HL-60/S4 treated with retinoic acid at 250 ng/mL for 4 days and 3 days (cell line): ENCODE measurements at regions not wholly inside any gene's neighbourhood (a gene's known extent, or its start where the extent isn't known, plus 50 kb on each side); places are given as distances from the start of the nearest gene placed in this dataset.
"Not testable (repeated sequence)": the region's sequence is repeated elsewhere in the genome, so short reads cannot be mapped to it uniquely, and the experiment has no call there.

Source experiments
- in situ Hi-C: fragments of 300-500 bp; cut with MboI; formaldehyde crosslinking; loops from 2 replicates; pipeline ENCODE4 v1.7.0; 2022; ENCODE audit warnings: low sequenced_read_pairs

- in situ Hi-C loops: no loop called here
These were observed 931.1 kb downstream of the FAM181B start for GRCh38 chr11:81802591-81802990.

GRCh38 chr11:81792416-81792815 lies 941.2 kb downstream of the FAM181B start:
- in situ Hi-C loops: no loop called here

- in situ Hi-C loops: no loop called here
These were observed 946.0 kb downstream of the FAM181B start for GRCh38 chr11:81787584-81788049.

- in situ Hi-C loops: no loop called here
These were observed 961.5 kb downstream of the FAM181B start for GRCh38 chr11:81772166-81772565.

GRCh38 chr11:81769906-81770305 lies 963.8 kb downstream of the FAM181B start:
- in situ Hi-C loops: not testable (repeated sequence)

- in situ Hi-C loops: no loop called here
These were observed 976.6 kb downstream of the FAM181B start for GRCh38 chr11:81756864-81757595.

- in situ Hi-C loops: no loop called here
These were observed 984.4 kb downstream of the FAM181B start for GRCh38 chr11:81749245-81749644.

GRCh38 chr11:81744336-81745116 lies 989.1 kb downstream of the FAM181B start:
- in situ Hi-C loops: no loop called here

GRCh38 chr11:81725701-81726100 lies 1008.0 kb downstream of the FAM181B start:
- in situ Hi-C loops: no loop called here

GRCh38 chr11:81717695-81718094 lies 1016.0 kb downstream of the FAM181B start:
- in situ Hi-C loops: no loop called here

- in situ Hi-C loops: no loop called here
These were observed 1025.8 kb downstream of the FAM181B start for GRCh38 chr11:81707881-81708280.

- in situ Hi-C loops: no loop called here
These were observed 1028.4 kb downstream of the FAM181B start for GRCh38 chr11:81705283-81705682.

- in situ Hi-C loops: no loop called here
These were observed 1033.6 kb downstream of the FAM181B start for GRCh38 chr11:81700076-81700475.

- in situ Hi-C loops: no loop called here
These were observed 1046.6 kb downstream of the FAM181B start for GRCh38 chr11:81687057-81687456.

- in situ Hi-C loops: no loop called here
These were observed 1059.5 kb downstream of the FAM181B start for GRCh38 chr11:81674211-81674610.

GRCh38 chr11:81673001-81673400 lies 1060.7 kb downstream of the FAM181B start:
- in situ Hi-C loops: no loop called here

- in situ Hi-C loops: no loop called here
These were observed 1063.6 kb downstream of the FAM181B start for GRCh38 chr11:81669935-81670543.

- in situ Hi-C loops: no loop called here
These were observed 1074.9 kb downstream of the FAM181B start for GRCh38 chr11:81658722-81659121.

- in situ Hi-C loops: no loop called here
These were observed 1078.3 kb downstream of the FAM181B start for GRCh38 chr11:81655351-81655750.

GRCh38 chr11:81647374-81647773 lies 1086.3 kb downstream of the FAM181B start:
- in situ Hi-C loops: loop anchor here (25.0 kb wide), 1 partner anchor 590 kb away; no protein-coding TSS in a partner anchor

GRCh38 chr11:81644239-81644840 lies 1089.3 kb downstream of the FAM181B start:
- in situ Hi-C loops: loop anchor here (25.0 kb wide), 1 partner anchor 593 kb away; no protein-coding TSS in a partner anchor
